ENCODE measurements at regions not wholly inside any gene's neighbourhood (a gene's known extent, or its start where the extent isn't known, plus 50 kb on each side); places are given as distances from the start of the nearest gene placed in this dataset.

GRCh38 chr4:165754664-165755063 lies 118.4 kb upstream of the TLL1 start:
- H3F3A ChIP-seq (ENCODE audit: insufficient read depth, low read length, poor library complexity, severe bottlenecking): no peaks in the 10 kb centered on the region
- TF ChIP-seq, protein P1, sequence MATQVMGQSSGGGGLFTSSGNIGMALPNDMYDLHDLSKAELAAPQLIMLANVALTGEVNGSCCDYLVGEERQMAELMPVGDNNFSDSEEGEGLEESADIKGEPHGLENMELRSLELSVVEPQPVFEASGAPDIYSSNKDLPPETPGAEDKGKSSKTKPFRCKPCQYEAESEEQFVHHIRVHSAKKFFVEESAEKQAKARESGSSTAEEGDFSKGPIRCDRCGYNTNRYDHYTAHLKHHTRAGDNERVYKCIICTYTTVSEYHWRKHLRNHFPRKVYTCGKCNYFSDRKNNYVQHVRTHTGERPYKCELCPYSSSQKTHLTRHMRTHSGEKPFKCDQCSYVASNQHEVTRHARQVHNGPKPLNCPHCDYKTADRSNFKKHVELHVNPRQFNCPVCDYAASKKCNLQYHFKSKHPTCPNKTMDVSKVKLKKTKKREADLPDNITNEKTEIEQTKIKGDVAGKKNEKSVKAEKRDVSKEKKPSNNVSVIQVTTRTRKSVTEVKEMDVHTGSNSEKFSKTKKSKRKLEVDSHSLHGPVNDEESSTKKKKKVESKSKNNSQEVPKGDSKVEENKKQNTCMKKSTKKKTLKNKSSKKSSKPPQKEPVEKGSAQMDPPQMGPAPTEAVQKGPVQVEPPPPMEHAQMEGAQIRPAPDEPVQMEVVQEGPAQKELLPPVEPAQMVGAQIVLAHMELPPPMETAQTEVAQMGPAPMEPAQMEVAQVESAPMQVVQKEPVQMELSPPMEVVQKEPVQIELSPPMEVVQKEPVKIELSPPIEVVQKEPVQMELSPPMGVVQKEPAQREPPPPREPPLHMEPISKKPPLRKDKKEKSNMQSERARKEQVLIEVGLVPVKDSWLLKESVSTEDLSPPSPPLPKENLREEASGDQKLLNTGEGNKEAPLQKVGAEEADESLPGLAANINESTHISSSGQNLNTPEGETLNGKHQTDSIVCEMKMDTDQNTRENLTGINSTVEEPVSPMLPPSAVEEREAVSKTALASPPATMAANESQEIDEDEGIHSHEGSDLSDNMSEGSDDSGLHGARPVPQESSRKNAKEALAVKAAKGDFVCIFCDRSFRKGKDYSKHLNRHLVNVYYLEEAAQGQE (IDR thresholded peaks at IDR 0.05; ENCODE audit: borderline replicate concordance): no peak
- TF ChIP-seq EZH2 (IDR thresholded peaks at IDR 0.05; ENCODE audit: borderline replicate concordance, insufficient read depth, low read length, poor library complexity, severe bottlenecking) (no peak), MXI1 (conservative IDR thresholded peaks at IDR 0.05; ENCODE audit: poor library complexity, severe bottlenecking) (no peak), RAD21 (conservative IDR thresholded peaks at IDR 0.05) (no peak), SMC3 (conservative IDR thresholded peaks at IDR 0.05; ENCODE audit: poor library complexity) (no peak), POLR2AphosphoS5 (IDR thresholded peaks at IDR 0.05) (no peak), TAF1 (IDR thresholded peaks at IDR 0.05; ENCODE audit: low read depth) (no peak), EP300 (conservative IDR thresholded peaks at IDR 0.05; ENCODE audit: poor library complexity, severe bottlenecking) (no peak)
- TF ChIP-seq, protein P2, sequence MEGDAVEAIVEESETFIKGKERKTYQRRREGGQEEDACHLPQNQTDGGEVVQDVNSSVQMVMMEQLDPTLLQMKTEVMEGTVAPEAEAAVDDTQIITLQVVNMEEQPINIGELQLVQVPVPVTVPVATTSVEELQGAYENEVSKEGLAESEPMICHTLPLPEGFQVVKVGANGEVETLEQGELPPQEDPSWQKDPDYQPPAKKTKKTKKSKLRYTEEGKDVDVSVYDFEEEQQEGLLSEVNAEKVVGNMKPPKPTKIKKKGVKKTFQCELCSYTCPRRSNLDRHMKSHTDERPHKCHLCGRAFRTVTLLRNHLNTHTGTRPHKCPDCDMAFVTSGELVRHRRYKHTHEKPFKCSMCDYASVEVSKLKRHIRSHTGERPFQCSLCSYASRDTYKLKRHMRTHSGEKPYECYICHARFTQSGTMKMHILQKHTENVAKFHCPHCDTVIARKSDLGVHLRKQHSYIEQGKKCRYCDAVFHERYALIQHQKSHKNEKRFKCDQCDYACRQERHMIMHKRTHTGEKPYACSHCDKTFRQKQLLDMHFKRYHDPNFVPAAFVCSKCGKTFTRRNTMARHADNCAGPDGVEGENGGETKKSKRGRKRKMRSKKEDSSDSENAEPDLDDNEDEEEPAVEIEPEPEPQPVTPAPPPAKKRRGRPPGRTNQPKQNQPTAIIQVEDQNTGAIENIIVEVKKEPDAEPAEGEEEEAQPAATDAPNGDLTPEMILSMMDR (IDR thresholded peaks at IDR 0.05; ENCODE audit: poor library complexity, severe bottlenecking): no peak
- no peaks in the 10 kb centered on the region for H3K36me3 ChIP-seq (ENCODE audit: insufficient read depth, low read length)
- H4K20me1 ChIP-seq (ENCODE audit: insufficient read depth): no peaks in the 10 kb centered on the region
- H3K4me3 ChIP-seq (ENCODE audit: low read length): no peak overlapping the region
- no peak overlapping the region for H3K9ac ChIP-seq (ENCODE audit: low read length)
- H3K27ac ChIP-seq (ENCODE audit: low read length): no peak overlapping the region
- no peaks in the 10 kb centered on the region for H3K9me2 ChIP-seq (ENCODE audit: insufficient read depth, low read length)
- H3K27me3 ChIP-seq (ENCODE audit: insufficient read depth, low read depth, low read length): no peaks in the 10 kb centered on the region
- no peak overlapping the region for H3K4me2 ChIP-seq (ENCODE audit: low read length)
- H2AFZ ChIP-seq (ENCODE audit: low read depth, low read length): no peak overlapping the region
- no peaks in the 10 kb centered on the region for H3K9me3 ChIP-seq (ENCODE audit: low read length)
- no peaks in the 10 kb centered on the region for H3K79me2 ChIP-seq (replicated peaks; ENCODE audit: insufficient read depth, low read length)

DNA sequence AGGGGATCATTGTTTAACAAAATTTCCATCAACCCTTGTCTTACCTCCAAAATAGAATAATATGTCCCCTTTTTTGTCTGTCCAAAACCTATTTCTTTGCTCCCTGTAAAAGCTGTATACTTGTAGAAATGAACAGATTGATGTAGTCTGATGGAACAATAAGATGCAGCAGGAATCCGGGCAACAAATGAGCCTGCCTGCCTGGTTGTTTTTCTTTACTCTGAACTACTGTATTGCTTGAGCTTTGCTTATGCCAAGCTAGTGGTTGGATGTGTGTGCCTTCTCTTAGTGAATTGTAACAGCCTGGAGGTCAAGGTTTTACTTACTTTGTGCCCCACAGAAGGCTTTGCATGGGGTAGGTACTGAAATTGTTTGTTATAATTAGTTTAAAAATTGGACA lies 116.2 kb upstream of the TLL1 start:
- no peak overlapping the region for H3K27ac ChIP-seq (ENCODE audit: low read length)
- no peak overlapping the region for H3K4me3 ChIP-seq (ENCODE audit: low read length)
- no peaks in the 10 kb centered on the region for H3K9me3 ChIP-seq (ENCODE audit: low read length)
- TF ChIP-seq, protein P1 (IDR thresholded peaks at IDR 0.05; ENCODE audit: borderline replicate concordance): no peak
- TF ChIP-seq SMC3 (conservative IDR thresholded peaks at IDR 0.05; ENCODE audit: poor library complexity) (no peak), EZH2 (IDR thresholded peaks at IDR 0.05; ENCODE audit: borderline replicate concordance, insufficient read depth, low read length, poor library complexity, severe bottlenecking) (no peak), MXI1 (conservative IDR thresholded peaks at IDR 0.05; ENCODE audit: poor library complexity, severe bottlenecking) (no peak), EP300 (conservative IDR thresholded peaks at IDR 0.05; ENCODE audit: poor library complexity, severe bottlenecking) (no peak), TAF1 (IDR thresholded peaks at IDR 0.05; ENCODE audit: low read depth) (no peak), POLR2AphosphoS5 (IDR thresholded peaks at IDR 0.05) (no peak), RAD21 (conservative IDR thresholded peaks at IDR 0.05) (no peak)
- TF ChIP-seq, protein P2 (IDR thresholded peaks at IDR 0.05; ENCODE audit: poor library complexity, severe bottlenecking): no peak
- no peaks in the 10 kb centered on the region for H3K36me3 ChIP-seq (ENCODE audit: insufficient read depth, low read length)
- H3K9me2 ChIP-seq (ENCODE audit: insufficient read depth, low read length): no peaks in the 10 kb centered on the region
- H3K4me2 ChIP-seq (ENCODE audit: low read length): no peak overlapping the region
- no peaks in the 10 kb centered on the region for H4K20me1 ChIP-seq (ENCODE audit: insufficient read depth)
- no peak overlapping the region for H3K9ac ChIP-seq (ENCODE audit: low read length)
- H3K27me3 ChIP-seq (ENCODE audit: insufficient read depth, low read depth, low read length): no peaks in the 10 kb centered on the region
- no peaks in the 10 kb centered on the region for H3F3A ChIP-seq (ENCODE audit: insufficient read depth, low read length, poor library complexity, severe bottlenecking)
- H2AFZ ChIP-seq (ENCODE audit: low read depth, low read length): no peak overlapping the region
- no peaks in the 10 kb centered on the region for H3K79me2 ChIP-seq (replicated peaks; ENCODE audit: insufficient read depth, low read length)
